Upper lobe of left lung (tissue), 6 donors: ENCODE measurements at regions not wholly inside any gene's neighbourhood (a gene's known extent, or its start where the extent isn't known, plus 50 kb on each side); places are given as distances from the start of the nearest gene placed in this dataset.

Experiments
- ATAC-seq, 2 donors: fragments of 200-7000 bp; cut with Tn5 transposase; one replicate each; pipeline ENCODE4 v1.9.1; 2022; ENCODE audit warnings: mild to moderate bottlenecking in 2 of 2, moderate library complexity in 2 of 2; ENCODE audit not compliant: low FRiP score in 2 of 2
- DNase-seq, 2 donors: peaks; one replicate each; pipeline ENCODE4 v3.0.0-alpha.2; 2019 to 2020
- H3K27ac ChIP-seq, 4 donors: fragments of 200-600 bp; sonication (generic); one replicate each; pipeline ENCODE4 v1.5.1; 2016 to 2019
- H3K27me3 ChIP-seq, 4 donors: fragments of 200-600 bp; sonication (generic); one replicate each; pipeline ENCODE4 v1.5.1; 2017 to 2019
- H3K36me3 ChIP-seq, 4 donors: fragments of 200-600 bp; sonication (generic); one replicate each; pipeline ENCODE4 v1.5.1; 2016 to 2019
- H3K4me1 ChIP-seq, 4 donors: fragments of 200-600 bp; sonication (generic); one replicate each; pipeline ENCODE4 v1.5.1; 2018 to 2019
- H3K4me3 ChIP-seq, 4 donors: fragments of 200-600 bp; sonication (generic); one replicate each; pipeline ENCODE4 v1.5.1; 2017 to 2019; ENCODE audit warnings: mild to moderate bottlenecking in 2 of 4, moderate library complexity in 1 of 4
- H3K9me3 ChIP-seq, 4 donors: fragments of 200-600 bp; sonication (generic); one replicate each; pipeline ENCODE4 v1.5.1; 2018 to 2019
- CTCF ChIP-seq, 6 experiments: fragments of 450-650 bp in 4 of 6; fragments of 200-600 bp in 2 of 6; sonication (generic) in 2 of 6; IDR thresholded peaks; one replicate each; pipeline ENCODE4 v1.5.1; 2016 to 2019; ENCODE audit warnings: antibody characterized with exemption in 6 of 6
- EP300 ChIP-seq, 4 donors: sonication (generic); formaldehyde crosslinking; IDR thresholded peaks; one replicate each; pipeline ENCODE4 v1.5.1; 2017; ENCODE audit warnings: antibody characterized with exemption in 4 of 4, control low read depth in 2 of 4
- POLR2A ChIP-seq, 4 donors: fragments of 450-650 bp; IDR thresholded peaks; one replicate each; pipeline ENCODE4 v1.5.1; 2016 to 2017; ENCODE audit warnings: antibody characterized with exemption in 4 of 4, mild to moderate bottlenecking in 2 of 4
- POLR2AphosphoS5 ChIP-seq, 2 donors: sonication (generic); formaldehyde crosslinking; IDR thresholded peaks; one replicate each; pipeline ENCODE4 v1.5.1; 2017; ENCODE audit warnings: antibody characterized with exemption in 2 of 2
- WGBS, 2 donors: methylation state at CpG; one replicate each; pipeline ENCODE4 v1.1.5; 2017 to 2018; 5-methylcytosine and 5-hydroxymethylcytosine counted together
- donor health status: DM: no; HTN: no; CAD: no; lungs with moderate emphysema.
- donor health status: DM: no; HTN: yes; CAD: no; lungs with severe emphysema.

DNA sequence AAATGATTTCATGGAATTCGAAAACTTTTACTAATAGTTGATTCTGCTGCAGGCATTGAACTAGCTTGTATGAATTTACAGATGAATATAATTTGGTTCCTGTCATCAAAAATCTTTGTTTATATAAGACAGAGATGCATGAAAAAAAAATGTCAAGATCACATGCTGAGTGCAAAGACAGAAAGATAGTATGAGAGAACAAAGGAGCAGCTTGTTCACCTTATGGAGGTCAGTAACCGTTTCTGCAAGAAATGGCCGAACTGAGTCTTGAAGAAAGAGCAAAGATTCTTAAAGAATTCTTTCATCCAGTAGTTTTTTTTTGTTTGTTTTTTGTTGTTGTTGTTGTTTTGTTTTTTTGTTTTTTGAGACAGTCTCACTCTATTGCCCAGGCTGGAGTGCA, 450.6 kb downstream of the TUSC7 start:
- no peak for TF ChIP-seq CTCF (IDR thresholded peaks at IDR 0.05)
- TF ChIP-seq POLR2AphosphoS5 (IDR thresholded peaks at IDR 0.05), result no peak
- no peak for TF ChIP-seq POLR2A (IDR thresholded peaks at IDR 0.05)
- no peak for TF ChIP-seq EP300 (IDR thresholded peaks at IDR 0.05)
- H3K36me3 ChIP-seq, result no peaks in the 10 kb centered on the region

GRCh38 chr3:117161816-117162215, 452.2 kb downstream of the TUSC7 start:
- H3K4me3 ChIP-seq, result no peak overlapping the region
- no peak for TF ChIP-seq CTCF (IDR thresholded peaks at IDR 0.05)
- WGBS, 2 donors, result 88 to 94% methylated on average over 1 of the region's 1 CpG
- H3K27ac ChIP-seq, result no peak overlapping the region
- H3K4me1 ChIP-seq, result no peaks in the 10 kb centered on the region
- no peaks in the 10 kb centered on the region for H3K27me3 ChIP-seq
- no peak for DNase-seq
- H3K9me3 ChIP-seq, result no peaks in the 10 kb centered on the region
- no peak for ATAC-seq
- H3K36me3 ChIP-seq, result no peaks in the 10 kb centered on the region

More for the DNA sequence above, 450.6 kb downstream of the TUSC7 start:
- H3K4me3 ChIP-seq, result no peak overlapping the region
- no peaks in the 10 kb centered on the region for H3K4me1 ChIP-seq
- no peaks in the 10 kb centered on the region for H3K27me3 ChIP-seq
- DNase-seq (no peak), ATAC-seq (no peak)
- H3K9me3 ChIP-seq, result no peaks in the 10 kb centered on the region
- WGBS, 2 donors, result 54 to 56% methylated on average over 3 of the region's 3 CpGs
- H3K27ac ChIP-seq, result no peak overlapping the region

DNA sequence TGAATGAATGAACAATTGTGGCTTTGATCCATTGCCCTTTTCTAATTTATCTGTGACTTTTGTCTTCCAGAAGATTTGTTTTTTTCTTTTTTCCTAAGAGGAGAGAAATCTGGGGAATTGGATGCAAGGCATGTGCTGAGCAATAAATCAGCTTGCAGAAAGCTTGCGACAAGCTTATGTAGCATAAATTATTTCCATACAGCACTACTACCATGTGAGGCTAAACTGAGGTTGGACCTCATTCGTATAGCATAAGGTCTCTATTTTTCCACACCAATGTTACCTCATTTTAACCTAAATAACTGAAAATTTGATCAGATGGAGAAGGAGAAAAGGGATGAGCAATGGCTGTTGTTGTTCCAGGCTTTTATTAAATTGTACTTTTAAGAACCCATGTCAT, 455.6 kb downstream of the TUSC7 start:
- TF ChIP-seq CTCF (IDR thresholded peaks at IDR 0.05) (no peak), EP300 (IDR thresholded peaks at IDR 0.05) (no peak), POLR2A (IDR thresholded peaks at IDR 0.05) (no peak), POLR2AphosphoS5 (IDR thresholded peaks at IDR 0.05) (no peak)
- ATAC-seq (no peak), DNase-seq (no peak)
- 74 to 81% methylated on average over 2 of the region's 2 CpGs for WGBS, 2 donors
- Histone ChIP-seq H3K4me3 (no peak overlapping the region), H3K4me1 (no peaks in the 10 kb centered on the region), H3K27ac (no peak overlapping the region), H3K36me3 (no peaks in the 10 kb centered on the region), H3K27me3 (no peaks in the 10 kb centered on the region), H3K9me3 (no peaks in the 10 kb centered on the region)

- Histone ChIP-seq H3K9me3 (no peaks in the 10 kb centered on the region), H3K36me3 (no peaks in the 10 kb centered on the region), H3K27me3 (no peaks in the 10 kb centered on the region), H3K4me3 (no peak overlapping the region), H3K27ac (no peak overlapping the region), H3K4me1 (no peaks in the 10 kb centered on the region)
- ATAC-seq (no peak), DNase-seq (no peak)
- WGBS, 2 donors, result 73 to 74% methylated on average over 5 of the region's 5 CpGs
- TF ChIP-seq CTCF (IDR thresholded peaks at IDR 0.05) (no peak), POLR2AphosphoS5 (IDR thresholded peaks at IDR 0.05) (no peak), POLR2A (IDR thresholded peaks at IDR 0.05) (no peak), EP300 (IDR thresholded peaks at IDR 0.05) (no peak)
Observed at GRCh38 chr3:117165601-117166051, 456.0 kb downstream of the TUSC7 start.

GRCh38 chr3:117168896-117169295, 459.3 kb downstream of the TUSC7 start:
- Histone ChIP-seq H3K9me3 (no peaks in the 10 kb centered on the region), H3K4me3 (no peak overlapping the region), H3K27ac (no peak overlapping the region), H3K27me3 (no peaks in the 10 kb centered on the region), H3K36me3 (no peaks in the 10 kb centered on the region), H3K4me1 (no peaks in the 10 kb centered on the region)
- no peak for DNase-seq
- WGBS, 2 donors, result 73 to 85% methylated on average over 4 of the region's 4 CpGs
- no peak for TF ChIP-seq EP300 (IDR thresholded peaks at IDR 0.05)
- no peak for TF ChIP-seq POLR2AphosphoS5 (IDR thresholded peaks at IDR 0.05)
- no peak for TF ChIP-seq CTCF (IDR thresholded peaks at IDR 0.05)
- no peak for TF ChIP-seq POLR2A (IDR thresholded peaks at IDR 0.05)
- ATAC-seq, result no peak
